ENCODE measurements at regions not wholly inside any gene's neighbourhood (a gene's known extent, or its start where the extent isn't known, plus 50 kb on each side); places are given as distances from the start of the nearest gene placed in this dataset.

DNA sequence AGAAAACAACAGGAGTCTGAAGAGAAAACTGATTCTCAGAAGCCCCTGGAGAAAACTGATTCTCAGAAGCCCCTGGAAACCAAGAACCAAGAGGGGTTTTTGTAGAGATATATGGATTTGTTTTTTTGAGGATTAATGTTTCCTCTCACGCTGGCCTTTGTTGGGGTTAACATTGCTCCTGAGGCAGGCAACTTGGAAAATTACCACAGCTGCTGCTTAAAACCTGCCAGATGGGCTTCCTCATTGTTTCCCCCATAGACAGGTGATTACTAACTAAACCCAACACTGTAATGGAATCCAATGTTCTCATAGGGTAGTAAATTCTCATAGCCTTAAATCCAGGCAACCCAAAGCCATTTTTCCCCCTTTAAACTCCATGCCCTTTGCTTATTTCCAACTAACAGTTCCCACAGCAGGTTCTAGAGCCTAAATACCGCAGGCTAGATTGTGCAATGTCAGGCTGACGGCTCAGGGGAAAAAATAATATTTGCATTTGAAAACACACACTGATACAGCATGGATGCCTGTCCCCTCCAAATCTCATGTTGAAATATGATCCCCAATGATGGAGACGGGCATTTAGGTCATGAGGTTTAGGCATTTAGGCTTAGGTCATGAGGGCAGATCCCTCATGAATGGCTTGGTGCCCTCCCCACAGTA is 272.3 kb upstream of the PKDCC start:
- DNase-seq (ENCODE audit: low spot score), result peak; percentile 39

DNA sequence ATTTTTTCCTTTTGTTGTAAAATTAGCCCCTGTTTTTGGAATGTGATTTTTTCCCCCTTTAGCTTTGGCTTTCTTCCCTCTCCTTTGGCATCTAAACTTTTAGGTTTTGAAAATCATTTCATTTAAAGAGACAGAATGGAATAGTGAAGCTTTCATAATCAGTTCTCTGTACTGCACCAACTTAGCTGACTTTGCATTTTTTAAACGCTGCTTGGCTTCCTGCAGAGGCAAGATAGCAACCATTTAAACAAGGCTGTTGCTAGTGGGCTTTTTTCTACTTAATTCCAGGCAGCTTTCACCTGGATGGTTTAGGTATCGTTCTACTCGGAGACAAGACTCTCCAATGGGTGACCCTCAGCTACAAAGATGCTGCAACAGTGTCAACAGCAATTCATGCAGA is 267.9 kb upstream of the PKDCC start:
- no peak for DNase-seq (ENCODE audit: low spot score)

DNA sequence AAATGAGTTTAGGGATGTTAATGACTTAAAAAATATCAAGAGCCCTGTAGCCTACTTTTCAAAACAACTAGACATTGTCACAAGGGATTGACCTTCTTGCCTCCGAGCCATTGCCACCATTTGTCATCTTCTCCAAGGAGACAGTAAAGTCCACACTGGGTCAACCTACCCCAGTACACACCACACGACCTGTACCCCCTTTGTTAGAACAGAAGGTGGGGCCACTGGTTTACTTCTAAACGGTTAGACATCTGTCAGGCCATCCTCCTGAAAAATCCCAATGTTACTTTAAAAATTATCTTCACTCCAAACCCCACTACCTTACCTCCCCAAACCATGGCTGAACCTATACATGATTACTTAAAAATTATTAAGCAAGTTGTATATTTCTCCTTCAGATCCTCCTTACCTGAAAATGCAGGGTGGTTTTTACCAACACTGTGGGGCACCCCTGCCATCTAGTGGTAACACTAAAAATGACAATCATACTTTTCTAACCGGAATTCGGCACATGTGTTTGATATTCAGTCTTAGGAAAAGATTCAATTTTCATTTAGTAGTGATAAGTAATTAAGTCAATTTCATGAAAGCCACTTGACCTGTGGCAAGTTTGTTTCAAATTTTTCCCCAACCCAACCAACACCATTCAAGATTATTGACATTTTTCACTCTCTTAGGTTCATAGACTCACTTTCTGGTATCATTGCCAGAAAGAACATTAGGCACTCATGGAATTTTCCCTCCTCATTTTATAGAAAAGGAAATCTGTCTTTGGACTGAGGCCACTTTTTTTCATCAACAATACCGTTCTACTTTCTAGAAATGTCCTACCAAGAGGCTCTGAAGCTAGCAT is 265.3 kb upstream of the PKDCC start:
- DNase-seq (ENCODE audit: low spot score), result peak; percentile 52

DNA sequence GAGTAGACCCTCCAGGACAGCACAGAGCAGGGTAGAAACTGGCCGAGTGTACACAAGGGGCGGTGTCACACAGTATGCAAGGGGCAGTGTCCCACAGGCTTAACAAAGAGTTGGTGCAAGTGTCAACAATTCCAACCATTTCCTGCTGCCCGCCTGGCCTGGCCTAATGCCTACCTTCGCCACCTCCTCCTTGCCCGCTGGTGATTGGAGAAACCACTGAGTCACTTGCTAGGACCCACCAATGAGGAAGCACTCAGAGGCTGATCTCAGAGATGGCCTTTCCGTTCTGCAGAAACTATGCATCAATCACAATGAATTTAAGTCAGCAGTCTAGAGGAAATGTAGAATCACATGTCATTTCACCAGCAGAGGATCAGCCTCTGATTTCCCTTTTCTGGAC is 263.3 kb upstream of the PKDCC start:
- DNase-seq (ENCODE audit: low spot score), result no peak

- no peak for DNase-seq (ENCODE audit: low spot score)
Observed at GRCh38 chr2:41785251-41786022, 262.4 kb upstream of the PKDCC start.

DNA sequence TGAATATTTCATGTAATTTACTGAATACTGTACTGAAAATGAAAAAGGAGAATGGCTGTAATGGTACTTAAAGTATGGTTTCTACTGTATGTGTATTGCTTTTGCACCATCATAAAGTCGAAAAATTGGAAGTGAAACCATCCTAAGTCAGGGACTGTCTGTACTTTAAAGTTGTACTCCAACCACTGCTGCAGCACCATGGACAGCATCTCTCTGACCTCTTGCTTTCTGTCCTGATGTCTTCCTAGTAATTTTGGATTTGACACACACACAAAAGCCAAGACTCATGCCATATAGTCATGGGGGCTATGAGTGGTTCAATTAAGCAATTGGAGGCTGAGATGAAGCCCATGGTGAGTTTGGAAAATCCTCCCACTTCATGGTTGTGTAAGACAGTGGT is 256.3 kb upstream of the PKDCC start:
- no peak for DNase-seq (ENCODE audit: low spot score)

- no peak for DNase-seq (ENCODE audit: low spot score)
Observed at GRCh38 chr2:41803361-41803760, 244.5 kb upstream of the PKDCC start.

DNA sequence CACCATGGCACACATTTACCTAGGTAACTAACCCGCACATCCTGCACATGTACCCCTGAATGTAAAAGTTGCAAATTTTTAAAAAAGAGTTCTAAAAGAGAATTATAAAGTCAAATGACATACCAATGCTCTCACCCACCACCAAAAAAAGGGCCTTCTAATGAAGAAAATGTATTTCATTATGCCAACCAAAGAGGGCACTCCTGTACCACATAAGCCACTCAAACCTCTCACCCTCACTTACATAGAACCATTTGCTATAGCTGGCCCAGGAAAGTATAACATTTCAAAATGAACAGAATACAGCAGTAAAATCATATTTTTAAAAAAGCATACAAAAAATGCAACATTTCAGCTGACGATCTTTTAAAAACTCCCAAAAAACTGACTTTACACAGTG is 241.5 kb upstream of the PKDCC start:
- DNase-seq (ENCODE audit: low spot score), result no peak

DNA sequence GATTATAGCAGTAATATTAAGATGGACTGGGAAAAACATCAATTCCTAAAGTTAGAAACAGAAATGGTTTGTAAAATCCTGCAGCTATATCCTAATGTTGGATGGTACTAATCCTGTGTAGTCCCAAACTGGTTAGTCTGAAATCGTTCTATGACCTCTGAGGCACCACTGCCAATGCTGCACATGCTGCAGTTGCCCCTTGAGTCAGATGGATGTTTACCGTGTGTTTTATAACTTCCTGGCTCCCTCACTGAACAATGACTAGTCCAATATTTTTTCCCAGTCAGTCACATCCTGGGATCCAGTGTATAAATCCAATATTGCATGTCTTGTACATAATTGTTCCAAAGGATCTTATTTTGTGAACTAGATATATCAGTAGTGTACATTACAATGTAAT is 226.7 kb upstream of the PKDCC start:
- no peak for DNase-seq (ENCODE audit: low spot score)

DNA sequence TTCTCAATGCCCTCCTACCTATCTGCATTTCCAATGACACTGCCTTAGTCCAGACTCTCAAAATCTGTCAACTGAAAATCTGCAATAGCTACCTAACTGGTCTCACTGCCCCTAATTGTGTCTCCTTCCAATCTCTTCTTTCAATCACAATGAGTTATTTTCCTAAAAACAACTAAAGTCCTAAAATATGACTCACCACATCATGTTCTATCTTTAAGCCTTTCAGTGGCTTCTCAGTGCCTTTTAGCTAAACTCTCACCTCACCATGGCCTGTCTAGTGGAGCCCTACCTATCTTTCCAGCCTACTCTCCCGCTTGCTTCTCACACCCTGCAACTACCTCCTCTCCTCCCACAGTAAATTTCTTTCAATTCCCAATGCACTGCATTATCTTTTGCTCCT is 220.9 kb upstream of the PKDCC start:
- no peak for DNase-seq (ENCODE audit: low spot score)

DNA sequence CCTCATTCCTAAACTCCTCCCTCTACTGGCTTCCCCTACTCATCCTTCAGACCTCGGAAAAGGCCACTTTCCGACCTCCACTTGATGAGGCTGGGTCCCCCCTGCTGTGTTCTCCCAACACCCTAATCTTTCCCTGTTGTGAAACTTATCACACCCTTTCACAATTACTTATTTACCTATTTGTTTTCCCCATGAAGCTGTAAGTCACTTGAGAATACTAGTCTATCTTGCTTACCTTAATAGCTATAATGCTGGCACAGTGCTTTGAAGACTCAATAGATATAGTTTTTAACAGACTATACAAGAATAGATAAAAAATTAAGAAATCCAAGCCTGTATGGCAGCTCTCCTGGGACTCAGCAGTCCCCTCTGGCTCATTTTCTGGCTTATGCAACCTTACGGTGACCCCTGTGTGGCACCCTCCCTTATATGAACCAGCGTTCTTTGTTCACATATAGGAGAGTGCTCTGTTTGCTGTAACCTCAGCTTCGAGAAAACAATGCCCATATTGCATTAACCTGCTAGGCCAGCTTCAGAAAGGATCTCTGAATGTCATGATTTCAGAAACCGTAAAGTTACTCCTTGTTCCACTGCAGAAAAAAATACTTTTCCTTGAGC is 220.4 kb upstream of the PKDCC start:
- no peak for DNase-seq (ENCODE audit: low spot score)

GRCh38 chr2:41828052-41828643 is 219.7 kb upstream of the PKDCC start:
- no peak for DNase-seq (ENCODE audit: low spot score)

DNA sequence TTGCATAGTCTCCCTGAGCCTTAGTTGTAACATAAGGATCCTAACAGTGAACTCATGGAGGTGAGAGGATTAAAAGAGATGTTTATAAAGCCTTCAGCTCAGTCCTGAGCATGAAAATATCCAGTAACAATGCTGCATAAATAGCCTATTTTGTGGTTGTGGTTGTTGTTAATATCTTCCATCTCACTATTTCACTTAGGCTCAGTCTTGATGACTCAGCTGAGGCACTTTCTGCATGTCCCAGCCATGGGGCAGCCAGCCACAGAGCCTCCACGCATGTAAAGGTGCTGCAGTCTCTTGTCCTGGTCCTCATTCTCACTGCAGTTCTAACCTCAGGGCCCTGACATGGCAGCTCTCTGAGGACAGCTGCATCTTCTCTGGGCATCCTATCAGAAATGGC is 218.8 kb upstream of the PKDCC start:
- DNase-seq (ENCODE audit: low spot score), result no peak

DNA sequence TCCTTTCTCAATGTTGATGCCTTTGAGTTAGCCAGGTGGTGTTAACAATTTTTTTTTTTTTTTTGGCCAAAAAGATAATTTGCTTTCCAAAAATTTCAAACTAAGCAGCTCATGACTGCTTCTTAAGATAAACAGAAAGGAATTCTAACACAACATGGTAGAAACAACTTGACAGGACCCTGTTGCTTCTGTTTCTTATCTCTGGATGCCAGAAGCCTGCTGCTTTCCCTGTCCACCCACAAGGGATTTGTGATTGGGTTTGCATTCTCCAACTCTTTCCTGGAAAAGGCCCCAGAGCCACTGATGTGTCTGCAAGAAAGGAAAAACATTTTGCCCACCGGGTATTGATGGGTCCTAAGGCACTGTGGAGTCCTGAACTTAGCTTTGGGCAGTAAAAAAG is 217.2 kb upstream of the PKDCC start:
- DNase-seq (ENCODE audit: low spot score), result no peak

DNA sequence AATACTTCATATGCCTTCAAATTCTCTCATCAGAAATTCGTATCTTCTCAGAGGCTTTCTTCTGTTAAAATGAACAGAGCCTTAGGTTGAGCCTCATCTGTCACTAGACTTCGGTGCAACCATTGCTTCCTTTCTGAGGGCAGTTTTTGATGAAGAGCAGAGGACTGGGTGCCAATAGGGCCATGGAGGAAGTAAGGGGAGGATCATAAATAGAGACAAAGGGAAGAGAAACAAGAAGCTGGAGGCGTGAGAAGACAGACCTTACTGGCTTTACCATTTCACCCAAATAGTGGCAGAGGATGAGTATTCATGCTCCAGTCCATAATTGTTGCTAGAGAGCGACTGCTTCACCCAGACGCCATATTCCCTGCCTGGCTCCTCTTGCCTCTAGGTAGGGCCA is 215.6 kb upstream of the PKDCC start:
- DNase-seq (ENCODE audit: low spot score), result no peak

- no peak for DNase-seq (ENCODE audit: low spot score)
Observed at GRCh38 chr2:41835401-41835800, 212.4 kb upstream of the PKDCC start.

DNA sequence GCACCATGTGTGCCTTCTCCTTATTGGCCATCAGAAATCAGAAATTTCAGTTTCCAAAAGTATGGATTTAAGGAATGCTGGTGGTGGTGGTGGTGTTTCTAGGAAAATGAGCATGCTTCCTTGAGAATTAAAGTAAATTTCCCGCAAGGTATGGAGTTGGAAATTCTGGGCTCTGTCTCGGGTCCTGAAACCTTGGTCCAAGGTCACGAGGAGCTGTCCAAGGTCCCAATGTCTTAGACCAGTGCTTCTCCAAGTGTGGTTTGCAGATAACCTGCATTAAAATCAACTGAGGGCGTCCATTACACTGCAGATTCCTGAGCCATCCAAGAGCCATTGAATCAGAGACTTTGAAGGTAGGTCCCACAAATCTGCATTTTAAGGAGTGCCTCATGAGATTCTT is 210.9 kb upstream of the PKDCC start:
- DNase-seq (ENCODE audit: low spot score), result no peak

- no peak for DNase-seq (ENCODE audit: low spot score)
Observed at GRCh38 chr2:41837610-41838009, 210.2 kb upstream of the PKDCC start.

GRCh38 chr2:41840702-41841551 is 206.9 kb upstream of the PKDCC start:
- DNase-seq (ENCODE audit: low spot score), result peak; percentile 96

- no peak for DNase-seq (ENCODE audit: low spot score)
Observed at GRCh38 chr2:41846962-41847361, 200.9 kb upstream of the PKDCC start.

DNA sequence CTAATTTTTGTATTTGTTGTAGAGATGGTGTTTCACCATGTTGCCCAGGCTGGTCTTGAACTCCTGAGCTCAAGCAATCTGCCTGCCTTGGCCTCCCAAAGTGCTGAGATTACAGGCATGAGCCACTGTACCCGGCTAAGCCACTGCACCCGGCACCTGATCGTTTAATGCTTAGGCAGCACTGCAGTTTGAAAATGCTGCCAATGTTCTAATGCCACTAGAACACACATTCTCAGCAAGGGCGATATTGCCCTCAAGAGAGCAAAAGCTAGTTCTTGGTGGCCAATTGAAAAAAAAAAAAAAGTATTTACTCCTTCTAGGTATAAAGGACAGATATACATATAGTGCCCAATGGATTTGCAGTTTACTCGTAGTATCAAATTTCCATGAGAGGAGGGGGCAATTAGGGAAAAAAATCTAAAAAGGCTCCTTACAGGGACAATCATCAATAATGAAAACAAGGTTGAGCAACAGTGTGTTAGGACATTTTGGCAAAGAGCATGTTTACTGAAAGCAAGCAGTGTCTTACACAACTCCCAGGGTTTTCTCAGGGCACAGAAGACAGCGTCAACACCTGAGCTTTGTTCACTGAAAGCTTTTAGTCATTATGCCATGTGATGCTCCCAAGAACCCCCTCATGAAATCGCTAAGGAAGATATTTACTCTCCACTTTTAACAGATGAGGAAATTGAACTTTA is 199.9 kb upstream of the PKDCC start:
- no peak for DNase-seq (ENCODE audit: low spot score)

All from D341Med (cell line).